NCI-H345 treated with DMSO at 0.1 percent for 48 hours (cell line): ENCODE measurements at regions not wholly inside any gene's neighbourhood (a gene's known extent, or its start where the extent isn't known, plus 50 kb on each side); places are given as distances from the start of the nearest gene placed in this dataset.

Experiments
- DNase-seq: peaks from one replicate; lab custom pipeline; 2025; ENCODE audit not compliant: unreplicated experiment; lab: John Stamatoyannopoulos, UW

GRCh38 chr20:7389216-7389615, 551.0 kb downstream of the HAO1 start:
- DNase-seq, result no peak

DNA sequence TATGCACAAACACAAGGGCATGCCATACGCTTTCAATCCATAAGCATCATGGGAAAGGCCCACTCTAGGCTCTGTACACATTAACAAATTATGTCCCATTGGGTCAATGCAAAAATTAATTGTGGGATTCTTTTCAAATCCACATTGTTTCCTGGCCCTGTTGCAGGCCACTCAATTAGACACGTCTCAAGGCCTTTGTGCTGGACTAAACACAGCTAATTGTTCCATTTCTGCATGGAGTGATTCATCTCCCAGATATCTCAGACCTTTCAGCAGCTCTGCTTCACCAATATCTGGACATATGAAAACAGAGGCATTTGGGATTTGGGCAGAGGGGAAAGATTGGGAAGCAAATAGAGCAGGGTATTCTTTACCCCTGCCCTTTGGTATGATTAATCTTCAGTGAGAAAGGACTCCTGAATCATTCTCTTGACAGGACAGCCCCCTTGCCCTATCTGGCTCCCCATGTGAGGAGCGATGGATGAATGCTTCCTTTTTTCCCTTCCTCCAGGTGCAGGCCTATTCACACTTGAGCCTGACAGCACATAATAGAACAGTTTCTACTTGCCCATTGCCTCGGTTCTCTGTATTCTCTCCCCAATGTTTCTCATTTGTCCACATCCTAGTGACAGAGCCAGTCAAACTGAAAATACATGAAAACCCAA, 547.6 kb downstream of the HAO1 start:
- no peak for DNase-seq

GRCh38 chr20:7399114-7399513, 541.1 kb downstream of the HAO1 start:
- DNase-seq, result no peak

GRCh38 chr20:7399575-7399974, 540.7 kb downstream of the HAO1 start:
- DNase-seq, result no peak

DNA sequence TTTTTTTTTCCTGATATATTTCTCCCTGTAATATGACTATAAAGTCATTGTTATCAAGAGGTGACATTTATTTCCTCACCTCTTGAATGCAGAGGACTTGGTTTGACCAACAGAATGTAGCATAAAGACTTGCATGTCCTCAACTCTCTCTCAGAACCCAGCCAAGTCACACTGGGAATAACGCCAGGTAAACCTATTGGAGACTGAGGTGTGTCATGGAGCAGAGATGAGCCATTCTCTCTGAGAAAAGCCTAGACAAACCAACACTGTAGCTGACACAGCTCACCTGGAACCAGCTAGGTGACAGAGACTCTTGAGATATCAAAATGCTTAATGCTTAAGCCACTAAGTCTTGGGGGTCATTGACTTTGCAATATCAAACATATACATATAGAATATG, 533.6 kb downstream of the HAO1 start:
- no peak for DNase-seq

GRCh38 chr20:7410150-7410549, 530.1 kb downstream of the HAO1 start:
- no peak for DNase-seq

- DNase-seq, result no peak
Measured at GRCh38 chr20:7411075-7411474, 529.2 kb downstream of the HAO1 start.

- DNase-seq, result no peak
Measured at GRCh38 chr20:7415427-7415826, 524.8 kb downstream of the HAO1 start.

DNA sequence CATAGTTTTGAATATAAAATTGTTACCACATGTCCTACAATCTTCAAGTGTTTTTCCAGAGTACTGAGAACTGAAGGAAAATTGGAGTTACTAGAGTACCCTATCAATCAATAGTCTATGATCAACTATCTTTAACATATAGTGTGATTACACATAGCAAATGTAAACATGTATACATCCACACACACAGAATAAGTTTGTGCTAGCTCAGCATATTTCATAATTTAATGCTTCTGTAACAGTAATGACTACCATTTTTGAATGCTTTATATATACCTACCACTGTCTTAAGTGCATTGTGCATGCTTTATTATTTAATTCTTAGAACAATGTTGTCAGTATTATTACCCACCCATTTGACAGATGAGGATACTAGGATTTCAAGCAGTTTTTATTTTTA, 523.9 kb downstream of the HAO1 start:
- no peak for DNase-seq

DNA sequence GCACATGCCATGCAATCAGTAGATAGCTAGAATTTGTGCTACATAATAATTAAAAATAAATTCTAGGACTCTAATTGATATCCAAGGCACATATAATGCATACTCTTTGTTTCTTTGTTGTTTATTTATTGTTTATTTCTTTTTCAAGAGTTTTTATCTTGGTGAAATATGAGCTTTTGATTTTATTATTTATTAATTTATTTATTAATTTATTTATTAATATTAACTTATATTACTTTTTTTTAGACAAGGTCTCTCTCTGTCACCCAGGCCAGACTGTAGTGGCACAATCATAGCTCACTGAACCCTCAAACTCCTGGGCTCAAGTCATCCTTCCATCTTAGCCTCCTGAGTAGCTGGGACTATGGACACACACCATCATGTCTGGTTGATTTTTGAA, 519.9 kb downstream of the HAO1 start:
- no peak for DNase-seq

DNA sequence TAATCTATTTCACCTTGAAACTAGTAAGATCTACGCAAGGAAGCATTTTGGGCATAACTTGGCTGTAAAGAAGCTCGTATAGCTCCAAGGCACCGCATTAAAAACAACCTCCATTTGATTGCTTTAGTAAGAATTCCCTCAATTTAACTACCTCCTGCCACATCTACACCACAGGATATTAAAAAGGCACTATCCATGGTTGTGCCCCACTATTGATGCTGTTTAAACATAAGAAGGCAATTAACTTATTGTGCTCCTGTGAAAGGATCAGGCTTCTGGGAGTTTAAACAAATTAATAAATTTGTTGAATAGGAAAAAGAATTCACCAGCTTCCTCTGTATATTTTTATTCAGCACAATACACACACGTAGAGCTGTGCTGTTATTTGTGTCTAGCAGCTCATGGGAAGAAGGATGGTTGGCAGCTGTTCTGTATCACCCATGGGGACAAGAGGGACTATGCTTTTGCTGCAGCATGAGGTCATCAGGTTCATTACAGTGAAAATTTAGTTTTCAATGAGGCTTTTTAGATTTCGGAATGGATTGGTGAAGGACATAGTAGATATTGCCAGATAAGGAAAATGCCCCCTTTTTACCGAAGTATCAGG, 513.3 kb downstream of the HAO1 start:
- no peak for DNase-seq

DNA sequence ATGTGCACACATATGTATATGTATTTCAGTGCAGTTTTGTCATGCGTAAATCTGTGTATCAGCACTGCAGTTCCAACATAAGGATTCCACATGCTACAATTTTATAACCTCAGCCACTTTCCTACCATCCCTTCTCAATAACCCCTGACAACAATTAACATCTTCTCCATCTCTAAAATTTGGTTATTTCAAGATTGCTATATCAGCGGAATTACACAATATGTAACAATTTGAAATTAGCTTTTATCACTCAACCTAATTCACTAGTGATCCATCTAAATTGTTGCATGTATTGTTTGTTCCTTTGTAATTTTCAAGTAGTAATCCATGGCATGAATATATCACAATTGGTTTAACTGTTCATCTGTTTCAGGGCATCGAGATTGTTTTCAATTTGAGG, 511.3 kb downstream of the HAO1 start:
- no peak for DNase-seq

GRCh38 chr20:7432612-7433011, 507.6 kb downstream of the HAO1 start:
- no peak for DNase-seq

- DNase-seq, result no peak
Measured at GRCh38 chr20:7437311-7437710, 502.9 kb downstream of the HAO1 start.

GRCh38 chr20:7449269-7449668, 491.0 kb downstream of the HAO1 start:
- DNase-seq, result no peak

DNA sequence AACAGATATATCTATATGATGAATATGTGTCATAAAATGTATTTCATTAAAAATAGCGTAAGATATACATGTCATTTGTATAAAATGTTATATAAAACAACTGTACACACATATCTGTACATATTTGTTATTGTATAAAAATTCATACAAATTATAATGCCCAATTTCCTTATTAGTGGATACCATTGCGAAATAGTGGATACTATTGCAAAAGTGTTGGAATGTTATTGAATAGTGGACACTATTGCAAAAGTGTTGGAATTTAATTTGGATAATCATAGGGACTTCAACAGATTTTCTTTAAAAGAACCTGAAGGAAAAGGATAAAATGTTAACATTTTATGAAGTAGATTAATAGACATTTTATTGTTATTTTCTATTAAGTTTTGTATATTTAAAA, 487.4 kb downstream of the HAO1 start:
- DNase-seq, result no peak

DNA sequence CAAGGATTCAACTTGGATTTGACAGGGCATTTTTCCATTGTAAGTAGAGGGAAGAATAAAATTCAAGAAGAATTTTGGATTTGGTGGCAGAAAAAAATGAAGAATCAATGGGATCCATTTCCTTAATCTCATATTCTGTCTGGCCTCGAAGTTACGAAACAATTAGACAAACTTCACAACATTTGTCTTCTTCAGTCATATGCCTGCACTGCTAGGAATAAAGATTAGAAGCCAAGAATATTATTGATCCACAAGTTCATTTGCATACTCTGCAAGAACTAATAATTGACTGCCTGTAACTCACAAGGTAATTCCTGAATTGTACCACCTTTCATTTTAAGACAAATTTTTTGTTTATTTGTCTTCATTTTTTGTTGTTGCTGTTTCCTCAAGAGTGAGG, 486.2 kb downstream of the HAO1 start:
- no peak for DNase-seq

DNA sequence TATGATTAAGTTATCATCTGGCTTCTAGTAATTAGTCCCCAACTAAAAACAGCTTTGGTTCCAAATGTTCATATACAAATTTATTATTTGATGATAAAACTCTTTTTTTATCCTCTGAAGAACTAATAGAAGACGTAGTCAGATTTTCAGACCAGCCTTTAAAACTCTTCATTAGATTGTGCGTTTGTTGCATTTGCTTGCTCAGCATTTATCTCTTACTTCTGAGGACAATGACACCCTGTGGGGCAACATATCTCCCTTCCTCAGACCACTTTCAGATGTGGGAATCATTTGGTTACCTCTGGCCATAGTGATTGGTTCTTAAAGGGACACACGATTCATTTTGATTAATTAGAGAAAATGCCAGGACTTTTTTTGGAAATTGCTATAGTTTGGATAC, 481.8 kb downstream of the HAO1 start:
- no peak for DNase-seq

GRCh38 chr20:7459083-7459482, 481.2 kb downstream of the HAO1 start:
- no peak for DNase-seq

DNA sequence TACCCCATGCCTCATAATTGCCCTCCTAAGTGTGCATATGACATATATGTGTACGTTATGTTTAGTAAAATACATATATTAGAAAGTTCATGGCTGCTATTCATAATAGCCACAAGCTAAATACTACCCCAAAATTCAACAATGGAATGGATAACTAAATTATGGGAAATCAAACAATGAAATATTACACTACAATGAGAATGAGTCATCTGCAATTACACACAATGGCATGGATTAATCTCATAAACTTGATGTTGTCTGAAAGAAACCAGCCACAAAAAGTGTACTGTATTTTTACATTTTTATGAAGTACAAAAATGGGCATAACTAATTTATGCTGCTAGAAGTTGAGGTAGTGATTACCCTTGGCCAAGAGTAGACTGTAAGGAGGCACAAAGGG, 477.0 kb downstream of the HAO1 start:
- no peak for DNase-seq

- DNase-seq, result no peak
Measured at GRCh38 chr20:7470912-7471311, 469.3 kb downstream of the HAO1 start.

DNA sequence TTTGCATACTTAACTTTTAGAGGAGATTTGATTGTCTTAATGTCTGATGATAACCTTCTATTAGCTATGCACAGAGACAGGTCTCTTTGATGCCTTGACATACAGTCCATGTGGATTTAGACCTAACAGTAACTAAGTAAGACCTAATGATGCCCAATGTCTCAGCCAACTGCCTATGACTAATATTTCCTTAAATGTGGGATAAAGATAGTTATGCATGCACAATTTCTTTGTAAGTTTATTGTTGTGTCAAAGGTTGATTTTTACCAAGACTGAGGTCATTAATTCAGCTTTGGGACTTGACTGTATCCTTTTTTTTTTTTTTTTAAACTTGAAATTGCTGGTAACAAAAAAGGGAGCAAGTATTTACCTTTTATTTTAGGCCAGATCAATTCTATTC, 450.0 kb downstream of the HAO1 start:
- no peak for DNase-seq

- DNase-seq, result no peak
Measured at GRCh38 chr20:7492257-7492656, 448.0 kb downstream of the HAO1 start.
